SK-N-SH treated with all-trans-retinoic acid at 6 μM for 48 hours (cell line): ENCODE measurements at regions not wholly inside any gene's neighbourhood (a gene's known extent, or its start where the extent isn't known, plus 50 kb on each side); places are given as distances from the start of the nearest gene placed in this dataset.

Source experiments
- ATAC-seq: fragments of 200-7000 bp; cut with Tn5 transposase; 3 replicates; pipeline ENCODE4 v1.9.1; 2020; ENCODE audit warnings: mild to moderate bottlenecking, moderate library complexity
- ARNTL ChIP-seq: fragments of 450-650 bp; formaldehyde crosslinking; IDR thresholded peaks from 2 replicates; pipeline ENCODE4 v1.5.0; 2020; ENCODE audit warnings: low read depth, mild to moderate bottlenecking, moderate library complexity, borderline replicate concordance
- BACH2 ChIP-seq: fragments of 250-450 bp; sonication (Bioruptor Pico); IDR thresholded peaks from 2 replicates; pipeline ENCODE4 v1.9.0; 2021; ENCODE audit warnings: mild to moderate bottlenecking, borderline replicate concordance
- CSDC2 ChIP-seq: fragments of 250-450 bp; sonication (Bioruptor Pico); IDR thresholded peaks from 2 replicates; pipeline ENCODE4 v1.5.0; 2020; ENCODE audit warnings: mild to moderate bottlenecking, moderate library complexity
- CSRNP3 ChIP-seq: fragments of 250-450 bp; sonication (Bioruptor Pico); IDR thresholded peaks from 2 replicates; pipeline ENCODE4 v1.5.1; 2021; ENCODE audit warnings: mild to moderate bottlenecking, moderate library complexity
- ESRRG ChIP-seq: fragments of 250-450 bp; sonication (Bioruptor Pico); IDR thresholded peaks from 2 replicates; pipeline ENCODE4 v1.6.1; 2021; ENCODE audit warnings: mild to moderate bottlenecking
- GLIS3 ChIP-seq: fragments of 250-450 bp; sonication (Bioruptor Pico); IDR thresholded peaks from 2 replicates; pipeline ENCODE4 v1.5.0; 2020; ENCODE audit warnings: mild to moderate bottlenecking, moderate library complexity
- ISL1 ChIP-seq: fragments of 250-450 bp; sonication (Bioruptor Pico); IDR thresholded peaks from 2 replicates; pipeline ENCODE4 v2.1.2; 2022; ENCODE audit warnings: mild to moderate bottlenecking, moderate library complexity
- OSR1 ChIP-seq: fragments of 250-450 bp; sonication (Bioruptor Pico); IDR thresholded peaks from 2 replicates; pipeline ENCODE4 v1.8.0; 2022; ENCODE audit warnings: moderate library complexity, mild to moderate bottlenecking, inconsistent platforms
- PATZ1 ChIP-seq: fragments of 250-450 bp; sonication (Bioruptor Pico); IDR thresholded peaks from 2 replicates; pipeline ENCODE4 v1.8.0; 2020; ENCODE audit warnings: mild to moderate bottlenecking, moderate library complexity, borderline replicate concordance
- PPARA ChIP-seq: fragments of 250-450 bp; sonication (Bioruptor Pico); IDR thresholded peaks from 2 replicates; pipeline ENCODE4 v1.5.0; 2020; ENCODE audit warnings: mild to moderate bottlenecking, borderline replicate concordance
- RARB ChIP-seq: fragments of 250-450 bp; sonication (Bioruptor Pico); IDR thresholded peaks from 2 replicates; pipeline ENCODE4 v1.8.0; 2021; ENCODE audit warnings: mild to moderate bottlenecking, moderate library complexity
- SNAI2 ChIP-seq: fragments of 250-450 bp; sonication (Bioruptor Pico); IDR thresholded peaks from 2 replicates; pipeline ENCODE4 v1.5.0; 2020; ENCODE audit warnings: mild to moderate bottlenecking, moderate library complexity
- TOX ChIP-seq: fragments of 250-450 bp; sonication (Bioruptor Pico); IDR thresholded peaks from 2 replicates; pipeline ENCODE4 v1.8.0; 2021; ENCODE audit warnings: mild to moderate bottlenecking, moderate library complexity, borderline replicate concordance
- ZC3H10 ChIP-seq: fragments of 250-450 bp; sonication (Bioruptor Pico); IDR thresholded peaks from 2 replicates; pipeline ENCODE4 v1.5.1; 2021; ENCODE audit warnings: mild to moderate bottlenecking, moderate library complexity
- ZFP3 ChIP-seq: fragments of 250-450 bp; sonication (Bioruptor Pico); IDR thresholded peaks from 2 replicates; pipeline ENCODE4 v1.5.0; 2020; ENCODE audit warnings: mild to moderate bottlenecking, moderate library complexity
- ZFP30 ChIP-seq: fragments of 450-650 bp; formaldehyde crosslinking; IDR thresholded peaks from 2 replicates; pipeline ENCODE4 v1.5.0; 2022; ENCODE audit warnings: mild to moderate bottlenecking, moderate library complexity
- ZNF565 ChIP-seq: fragments of 450-650 bp; formaldehyde crosslinking; conservative IDR thresholded peaks from 2 replicates; pipeline ENCODE4 v1.5.0; 2020; ENCODE audit warnings: low read depth, mild to moderate bottlenecking, moderate library complexity
- ZNF70 ChIP-seq: fragments of 450-650 bp; formaldehyde crosslinking; IDR thresholded peaks from 2 replicates; pipeline ENCODE4 v1.5.0; 2020; ENCODE audit warnings: mild to moderate bottlenecking, moderate library complexity
- ZNF8 ChIP-seq: fragments of 450-650 bp; formaldehyde crosslinking; IDR thresholded peaks from 2 replicates; pipeline ENCODE4 v1.5.0; 2020; ENCODE audit warnings: mild to moderate bottlenecking, moderate library complexity
- TF ChIP-seq, protein P1 (sequence below): fragments of 250-450 bp; sonication (Bioruptor Pico); IDR thresholded peaks from 2 replicates; pipeline ENCODE4 v1.5.0; 2020; ENCODE audit warnings: mild to moderate bottlenecking, moderate library complexity
- TF ChIP-seq, protein P2 (sequence below): fragments of 250-450 bp; sonication (Bioruptor Pico); IDR thresholded peaks from 2 replicates; pipeline ENCODE4 v1.5.1; 2020; ENCODE audit warnings: low read depth, mild to moderate bottlenecking, moderate library complexity

GRCh38 chr7:136293841-136294391, 316.8 kb upstream of the MTPN start:
- TF ChIP-seq ARNTL (no peak), RARB (no peak), TOX (CRISPR knock-in tag) (no peak), ZC3H10 (no peak), ESRRG (CRISPR knock-in tag) (no peak), ZFP30 (CRISPR knock-in tag) (no peak), ZNF565 (CRISPR knock-in tag) (no peak), ISL1 (CRISPR knock-in tag) (no peak), OSR1 (no peak), PPARA (no peak), ZFP3 (CRISPR knock-in tag) (no peak)
- TF ChIP-seq, protein P1, sequence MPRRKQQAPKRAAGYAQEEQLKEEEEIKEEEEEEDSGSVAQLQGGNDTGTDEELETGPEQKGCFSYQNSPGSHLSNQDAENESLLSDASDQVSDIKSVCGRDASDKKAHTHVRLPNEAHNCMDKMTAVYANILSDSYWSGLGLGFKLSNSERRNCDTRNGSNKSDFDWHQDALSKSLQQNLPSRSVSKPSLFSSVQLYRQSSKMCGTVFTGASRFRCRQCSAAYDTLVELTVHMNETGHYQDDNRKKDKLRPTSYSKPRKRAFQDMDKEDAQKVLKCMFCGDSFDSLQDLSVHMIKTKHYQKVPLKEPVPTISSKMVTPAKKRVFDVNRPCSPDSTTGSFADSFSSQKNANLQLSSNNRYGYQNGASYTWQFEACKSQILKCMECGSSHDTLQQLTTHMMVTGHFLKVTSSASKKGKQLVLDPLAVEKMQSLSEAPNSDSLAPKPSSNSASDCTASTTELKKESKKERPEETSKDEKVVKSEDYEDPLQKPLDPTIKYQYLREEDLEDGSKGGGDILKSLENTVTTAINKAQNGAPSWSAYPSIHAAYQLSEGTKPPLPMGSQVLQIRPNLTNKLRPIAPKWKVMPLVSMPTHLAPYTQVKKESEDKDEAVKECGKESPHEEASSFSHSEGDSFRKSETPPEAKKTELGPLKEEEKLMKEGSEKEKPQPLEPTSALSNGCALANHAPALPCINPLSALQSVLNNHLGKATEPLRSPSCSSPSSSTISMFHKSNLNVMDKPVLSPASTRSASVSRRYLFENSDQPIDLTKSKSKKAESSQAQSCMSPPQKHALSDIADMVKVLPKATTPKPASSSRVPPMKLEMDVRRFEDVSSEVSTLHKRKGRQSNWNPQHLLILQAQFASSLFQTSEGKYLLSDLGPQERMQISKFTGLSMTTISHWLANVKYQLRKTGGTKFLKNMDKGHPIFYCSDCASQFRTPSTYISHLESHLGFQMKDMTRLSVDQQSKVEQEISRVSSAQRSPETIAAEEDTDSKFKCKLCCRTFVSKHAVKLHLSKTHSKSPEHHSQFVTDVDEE (CRISPR knock-in tag) = no peak
- TF ChIP-seq, all 23 proteins: peak for 0
- ATAC-seq = no peak

DNA sequence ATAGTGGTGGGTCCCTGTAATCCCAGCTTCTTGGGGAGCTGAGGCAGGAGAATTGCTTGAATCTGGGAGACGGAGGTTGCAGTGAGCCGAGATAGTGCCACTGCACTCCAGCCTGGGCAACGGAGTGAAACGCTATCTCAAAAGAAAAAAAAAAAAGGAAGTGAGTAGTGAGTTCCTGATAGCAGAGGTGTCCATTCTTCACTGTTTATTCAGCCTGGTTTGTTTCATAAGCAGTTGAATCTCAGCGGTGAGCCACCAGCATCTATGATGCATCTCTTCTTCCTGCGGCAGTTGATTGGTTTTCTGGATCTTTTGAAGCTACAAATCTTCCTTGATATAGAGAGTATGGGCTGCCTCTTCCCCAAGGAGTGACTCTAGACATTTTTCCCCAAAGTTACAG, 316.1 kb upstream of the MTPN start:
- TF ChIP-seq BACH2 (CRISPR knock-in tag) = no peak
- TF ChIP-seq ARNTL = no peak
- TF ChIP-seq ZNF70 = no peak
- no peak for TF ChIP-seq PATZ1
- no peak for TF ChIP-seq CSDC2 (CRISPR knock-in tag)
- TF ChIP-seq, protein P1 (CRISPR knock-in tag) = no peak
- TF ChIP-seq ZNF8 (CRISPR knock-in tag) = no peak
- TF ChIP-seq OSR1 = no peak
- TF ChIP-seq ZFP3 (CRISPR knock-in tag) = no peak
- TF ChIP-seq, protein P2, sequence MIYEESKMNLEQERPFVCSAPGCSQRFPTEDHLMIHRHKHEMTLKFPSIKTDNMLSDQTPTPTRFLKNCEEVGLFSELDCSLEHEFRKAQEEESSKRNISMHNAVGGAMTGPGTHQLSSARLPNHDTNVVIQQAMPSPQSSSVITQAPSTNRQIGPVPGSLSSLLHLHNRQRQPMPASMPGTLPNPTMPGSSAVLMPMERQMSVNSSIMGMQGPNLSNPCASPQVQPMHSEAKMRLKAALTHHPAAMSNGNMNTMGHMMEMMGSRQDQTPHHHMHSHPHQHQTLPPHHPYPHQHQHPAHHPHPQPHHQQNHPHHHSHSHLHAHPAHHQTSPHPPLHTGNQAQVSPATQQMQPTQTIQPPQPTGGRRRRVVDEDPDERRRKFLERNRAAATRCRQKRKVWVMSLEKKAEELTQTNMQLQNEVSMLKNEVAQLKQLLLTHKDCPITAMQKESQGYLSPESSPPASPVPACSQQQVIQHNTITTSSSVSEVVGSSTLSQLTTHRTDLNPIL (CRISPR knock-in tag) = no peak
- TF ChIP-seq SNAI2 = no peak
- TF ChIP-seq CSRNP3 (CRISPR knock-in tag) = no peak
- no peak for ATAC-seq

DNA sequence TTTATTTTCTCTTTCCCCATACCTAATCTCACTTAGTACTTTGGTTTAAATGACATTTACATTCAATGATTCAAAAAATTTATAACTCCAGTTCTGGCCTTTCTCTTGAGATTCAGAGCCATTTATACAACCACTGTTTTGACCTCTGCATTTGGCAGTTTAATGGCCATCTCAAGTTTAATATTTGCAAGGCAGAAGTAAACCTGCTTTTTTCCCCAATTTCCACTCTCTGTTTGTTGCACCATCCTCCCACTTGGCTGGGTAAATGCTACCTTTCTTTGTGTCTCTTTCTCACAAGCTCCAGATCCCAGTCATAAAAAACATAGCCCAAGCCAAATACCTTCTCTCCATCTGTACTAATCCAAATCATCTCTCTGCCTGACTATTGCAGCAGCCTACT, 315.2 kb upstream of the MTPN start:
- TF ChIP-seq CSDC2 (CRISPR knock-in tag) = no peak
- no peak for TF ChIP-seq ZNF8 (CRISPR knock-in tag)
- no peak for TF ChIP-seq GLIS3 (CRISPR knock-in tag)
- TF ChIP-seq, protein P1 (CRISPR knock-in tag) = no peak
- TF ChIP-seq OSR1 = no peak
- TF ChIP-seq ZC3H10 = no peak
- TF ChIP-seq SNAI2 = no peak
- no peak for TF ChIP-seq CSRNP3 (CRISPR knock-in tag)
- no peak for TF ChIP-seq ARNTL
- no peak for TF ChIP-seq RARB
- TF ChIP-seq TOX (CRISPR knock-in tag) = no peak
- TF ChIP-seq ZNF70 = no peak
- no peak for ATAC-seq
